DOHH2 (cell line): ENCODE measurements at regions not wholly inside any gene's neighbourhood (a gene's known extent, or its start where the extent isn't known, plus 50 kb on each side); places are given as distances from the start of the nearest gene placed in this dataset.

Source experiments
- EZH2phosphoT487 ChIP-seq: fragments of 200-600 bp; sonication (generic); IDR thresholded peaks from 2 replicates; pipeline ENCODE4 v1.6.1; 2017; ENCODE audit warnings: borderline replicate concordance, mild to moderate bottlenecking, antibody characterized with exemption, low read length, moderate library complexity, mixed read lengths
- TF ChIP-seq, protein P1 (sequence below): fragments of 200-600 bp; sonication (generic); IDR thresholded peaks from one replicate; pipeline ENCODE4 v1.5.1; 2014; ENCODE audit warnings: antibody characterized with exemption, mild to moderate bottlenecking, low read depth, low read length; ENCODE audit not compliant: poor library complexity, severe bottlenecking

DNA sequence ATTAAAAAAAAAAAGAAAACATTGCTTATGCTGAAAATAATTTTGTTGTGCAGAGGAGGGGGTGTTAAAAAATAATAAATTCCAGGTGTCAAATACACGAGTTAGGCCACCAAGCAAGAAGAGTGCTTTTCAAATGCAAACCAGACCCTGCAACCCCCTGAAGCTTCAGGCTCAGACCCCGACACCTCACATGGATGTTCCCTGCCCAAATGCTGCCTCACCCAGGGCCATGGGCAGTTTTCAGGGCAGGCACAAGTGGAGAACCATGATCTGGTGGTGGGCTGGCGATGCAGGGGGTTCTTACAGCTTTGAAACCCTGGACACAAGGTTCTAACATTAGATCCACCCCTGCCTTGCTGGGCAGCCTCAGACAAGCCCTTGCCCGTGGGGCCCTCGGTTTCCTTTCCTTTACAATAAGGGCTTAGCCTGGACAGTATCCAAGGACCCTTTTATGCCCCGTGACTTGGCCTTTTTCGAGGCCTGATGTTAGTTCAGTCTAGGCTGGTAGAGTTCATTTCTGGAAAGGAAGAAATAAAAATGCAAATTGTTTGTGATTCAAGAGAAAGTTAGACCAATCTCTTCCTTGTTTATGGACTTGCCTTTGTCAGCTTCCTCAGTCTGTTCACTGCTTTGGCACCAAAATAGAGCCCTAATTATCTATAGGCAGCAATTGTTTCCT is 168.7 kb downstream of the DDX1 start:
- TF ChIP-seq, protein P1, sequence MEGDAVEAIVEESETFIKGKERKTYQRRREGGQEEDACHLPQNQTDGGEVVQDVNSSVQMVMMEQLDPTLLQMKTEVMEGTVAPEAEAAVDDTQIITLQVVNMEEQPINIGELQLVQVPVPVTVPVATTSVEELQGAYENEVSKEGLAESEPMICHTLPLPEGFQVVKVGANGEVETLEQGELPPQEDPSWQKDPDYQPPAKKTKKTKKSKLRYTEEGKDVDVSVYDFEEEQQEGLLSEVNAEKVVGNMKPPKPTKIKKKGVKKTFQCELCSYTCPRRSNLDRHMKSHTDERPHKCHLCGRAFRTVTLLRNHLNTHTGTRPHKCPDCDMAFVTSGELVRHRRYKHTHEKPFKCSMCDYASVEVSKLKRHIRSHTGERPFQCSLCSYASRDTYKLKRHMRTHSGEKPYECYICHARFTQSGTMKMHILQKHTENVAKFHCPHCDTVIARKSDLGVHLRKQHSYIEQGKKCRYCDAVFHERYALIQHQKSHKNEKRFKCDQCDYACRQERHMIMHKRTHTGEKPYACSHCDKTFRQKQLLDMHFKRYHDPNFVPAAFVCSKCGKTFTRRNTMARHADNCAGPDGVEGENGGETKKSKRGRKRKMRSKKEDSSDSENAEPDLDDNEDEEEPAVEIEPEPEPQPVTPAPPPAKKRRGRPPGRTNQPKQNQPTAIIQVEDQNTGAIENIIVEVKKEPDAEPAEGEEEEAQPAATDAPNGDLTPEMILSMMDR = no peak
- TF ChIP-seq EZH2phosphoT487 = no peak
